Dermis microvascular lymphatic vessel endothelial cell (primary cell): ENCODE measurements at regions not wholly inside any gene's neighbourhood (a gene's known extent, or its start where the extent isn't known, plus 50 kb on each side); places are given as distances from the start of the nearest gene placed in this dataset.

Experiments used
- DNase-seq, 2 donors: peaks; one replicate each; pipeline versions ENCODE4 v3.0.0 to v3.0.0-alpha.2; 2010; ENCODE audit warnings: low read depth in 2 of 2

DNA sequence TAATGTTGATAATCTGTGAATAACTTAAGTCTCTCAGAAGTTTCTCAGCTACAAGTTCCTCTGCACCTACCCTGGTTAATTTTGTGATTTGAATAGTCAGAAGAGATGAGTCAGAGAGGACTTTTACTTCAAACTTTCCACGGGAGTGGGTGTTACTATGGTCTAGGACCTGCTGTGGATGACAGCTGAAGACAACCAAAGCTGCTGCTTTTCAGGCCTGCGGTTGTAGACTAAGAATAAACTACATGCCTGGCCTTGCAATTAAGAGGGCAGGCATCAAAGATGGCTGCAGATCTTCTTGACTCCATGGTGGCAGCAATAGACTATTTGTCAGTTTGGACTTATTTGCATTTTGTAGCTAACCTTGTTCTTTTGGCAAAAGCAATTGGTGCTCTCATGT is 227.1 kb upstream of the KRR1 start:
- DNase-seq, result no peak

- DNase-seq, result no peak
These were observed 224.4 kb upstream of the KRR1 start for GRCh38 chr12:75735853-75736252.

DNA sequence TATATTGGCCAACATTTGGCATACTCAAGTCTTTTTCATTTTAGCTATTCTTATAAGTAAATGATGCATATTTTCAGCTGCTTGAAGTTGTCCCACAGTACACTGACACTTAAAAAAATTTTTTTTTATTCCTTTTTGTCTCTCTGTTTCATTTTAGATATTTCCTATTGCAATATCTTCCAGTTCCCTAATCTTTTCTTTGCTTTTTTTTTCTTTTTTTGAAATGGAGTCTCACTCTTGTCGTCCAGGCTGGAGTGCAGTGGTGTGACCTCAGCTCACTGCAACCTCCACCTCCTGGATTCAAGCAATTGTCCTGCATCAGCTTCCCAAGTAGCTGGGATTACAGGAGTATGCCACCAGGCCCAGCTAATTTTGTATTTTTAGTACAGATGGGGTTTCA is 217.4 kb upstream of the KRR1 start:
- DNase-seq, result no peak

DNA sequence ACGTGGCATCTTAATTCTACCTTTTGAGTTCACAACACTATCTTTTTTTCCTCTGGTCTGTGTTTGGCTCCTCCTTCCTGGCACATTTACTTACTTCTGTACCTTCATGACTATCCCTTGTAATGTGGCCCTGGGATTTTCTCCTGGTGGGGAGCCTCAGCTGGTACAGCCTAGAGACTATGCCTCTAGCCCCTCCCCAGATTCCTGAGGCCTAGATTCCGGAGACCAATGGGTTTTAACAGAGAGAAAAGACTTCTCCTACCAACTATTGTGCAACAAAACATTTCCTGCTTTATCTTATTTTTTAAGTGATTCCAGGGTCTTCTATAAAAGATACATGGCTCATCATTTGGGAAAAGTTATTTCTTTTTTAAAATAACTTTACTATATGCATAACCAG is 216.2 kb upstream of the KRR1 start:
- no peak for DNase-seq

DNA sequence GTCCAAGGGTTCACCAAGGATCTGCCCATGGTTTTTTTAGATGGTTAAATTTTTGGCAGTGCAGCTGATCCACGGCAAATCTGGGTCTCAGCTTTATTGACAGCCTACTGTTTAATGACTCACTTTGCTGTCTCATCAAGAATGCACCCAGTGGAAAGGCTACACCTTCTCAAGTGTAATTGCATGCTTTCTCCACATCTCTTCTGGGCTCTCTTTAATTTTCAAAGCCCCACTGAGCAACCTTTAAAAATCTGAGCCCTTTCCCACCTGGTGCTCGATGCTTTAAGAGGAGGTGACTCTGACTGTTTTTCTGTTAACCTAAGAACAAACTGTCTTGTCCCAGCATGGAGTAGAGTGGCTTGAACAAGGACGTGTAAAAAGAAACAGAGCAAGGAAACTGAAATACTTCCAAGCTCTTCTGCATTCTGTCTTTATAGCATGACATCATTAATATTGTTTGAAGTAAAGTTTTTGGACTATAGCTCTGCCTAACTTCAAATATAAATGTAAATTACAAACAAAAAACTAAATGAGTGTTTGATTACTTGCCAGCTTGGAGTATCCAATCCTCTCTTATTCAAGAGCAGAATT is 214.2 kb upstream of the KRR1 start:
- peak in 1 of 2 donors; percentile 66 for DNase-seq

GRCh38 chr12:75724928-75725312 is 213.5 kb upstream of the KRR1 start:
- DNase-seq, result peak; percentile 81 to 90

DNA sequence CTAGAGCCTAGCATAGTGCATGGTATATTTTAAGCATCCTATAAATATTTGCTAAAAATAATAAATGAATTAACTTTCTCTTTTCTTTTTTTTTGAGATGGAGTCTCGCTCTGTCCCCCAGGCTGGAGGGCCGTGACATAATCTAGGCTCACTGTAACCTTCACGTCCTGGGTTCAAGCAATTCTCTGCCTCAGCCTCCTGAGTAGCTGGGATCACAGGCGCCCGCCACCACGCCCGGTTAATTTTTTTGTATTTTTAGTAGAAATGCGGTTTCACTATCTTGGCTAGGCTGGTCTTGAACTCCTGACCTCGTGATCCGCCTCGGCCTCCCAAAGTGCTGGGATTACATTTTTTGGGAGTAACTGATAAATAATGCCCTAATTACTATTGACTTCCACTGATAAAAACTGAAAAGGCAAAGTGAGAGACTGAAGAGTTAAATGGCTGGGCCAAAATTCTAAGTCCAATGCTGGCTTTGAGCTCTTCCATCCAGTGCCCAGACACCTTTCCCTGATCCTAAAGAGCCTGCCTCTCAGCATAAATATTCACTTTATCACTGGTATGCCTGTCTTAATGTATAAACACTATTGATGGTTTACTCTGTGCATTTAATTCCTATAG is 213.0 kb upstream of the KRR1 start:
- no peak for DNase-seq

DNA sequence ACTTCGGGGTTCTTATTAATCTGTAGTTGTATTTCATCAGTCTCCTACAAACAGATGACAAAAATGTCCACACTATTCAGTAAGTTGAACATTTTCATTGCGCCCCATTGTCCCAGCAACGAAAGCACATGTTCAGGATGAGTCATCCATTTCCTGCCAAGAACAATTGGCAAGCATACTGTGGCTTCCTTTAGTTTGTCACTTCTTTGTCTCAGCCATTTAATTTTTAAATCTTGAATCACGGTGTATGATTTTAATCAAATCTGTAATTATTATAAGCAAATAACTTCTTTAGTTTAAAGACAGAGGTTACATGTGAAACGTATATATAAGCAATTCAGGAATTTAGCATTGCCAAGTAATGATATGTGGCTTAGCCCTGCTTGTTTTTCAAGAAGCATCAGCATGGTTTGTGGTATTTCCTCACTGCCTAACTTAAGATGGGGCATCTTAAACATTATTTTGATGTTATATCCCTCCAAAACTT is 211.3 kb upstream of the KRR1 start:
- peak; percentile 91 to 97 for DNase-seq

DNA sequence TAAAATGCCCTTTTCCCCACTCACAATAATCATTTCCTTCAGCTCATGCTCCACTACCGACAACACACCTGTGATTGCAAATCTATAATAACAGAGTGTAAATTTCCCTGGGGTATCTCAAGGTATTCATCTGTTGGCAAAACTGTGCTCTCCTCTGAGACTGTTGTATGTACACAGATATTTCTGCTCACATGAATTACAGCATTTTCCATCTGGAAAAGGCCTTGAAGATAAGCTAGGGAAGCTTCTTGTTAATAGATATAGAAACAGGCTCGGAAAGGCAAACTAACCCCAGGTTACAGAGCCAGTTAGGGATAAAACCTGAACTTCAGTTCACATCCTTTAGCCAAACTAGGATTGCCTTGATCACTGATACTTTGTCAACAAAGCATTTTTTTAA is 210.4 kb upstream of the KRR1 start:
- no peak for DNase-seq

GRCh38 chr12:75720812-75721641 is 209.6 kb upstream of the KRR1 start:
- no peak for DNase-seq

GRCh38 chr12:75717902-75718301 is 206.5 kb upstream of the KRR1 start:
- DNase-seq, result no peak

GRCh38 chr12:75716291-75717025 is 205.0 kb upstream of the KRR1 start:
- DNase-seq, result no peak

DNA sequence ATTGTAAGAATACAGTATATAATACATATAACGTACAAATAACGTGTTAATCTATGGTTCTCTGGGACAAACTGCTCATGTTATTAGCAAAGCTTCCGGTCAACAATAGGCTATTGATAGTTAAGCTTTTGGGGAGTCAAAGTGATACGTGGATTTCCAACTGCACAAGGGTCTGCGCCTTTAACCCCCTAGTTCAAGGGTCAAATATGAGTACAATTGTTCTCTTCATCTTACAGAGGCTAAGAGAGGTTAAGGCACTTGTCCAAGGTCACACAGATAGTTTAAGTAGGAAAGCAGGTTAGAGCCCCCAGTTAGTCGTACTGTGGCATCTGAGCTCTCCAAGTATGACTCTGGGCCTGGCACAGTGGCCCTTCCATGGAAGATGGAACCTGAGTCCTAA is 204.3 kb upstream of the KRR1 start:
- DNase-seq, result no peak

GRCh38 chr12:75715323-75715644 is 203.9 kb upstream of the KRR1 start:
- no peak for DNase-seq

- DNase-seq, result peak in 1 of 2 donors; percentile 22
These were observed 203.3 kb upstream of the KRR1 start for GRCh38 chr12:75714462-75715322.

DNA sequence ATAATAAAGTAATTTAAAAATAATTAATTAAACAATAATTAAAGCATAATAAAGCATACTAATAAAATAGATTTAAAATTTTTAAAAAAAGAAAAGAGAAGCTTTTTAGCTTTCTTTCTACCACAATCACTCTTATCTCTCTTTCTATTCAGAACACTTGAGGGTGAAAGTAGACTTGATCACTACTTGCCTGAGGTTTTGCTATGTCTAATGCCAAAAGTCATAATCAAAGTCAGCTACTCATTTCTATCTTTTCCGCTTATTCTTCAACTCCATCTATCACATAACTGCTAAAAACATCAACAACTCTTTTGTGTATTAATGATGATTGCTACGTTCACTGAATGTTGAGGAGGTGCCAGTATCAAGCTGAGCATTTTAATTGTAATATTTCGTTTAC is 202.0 kb upstream of the KRR1 start:
- DNase-seq, result no peak

GRCh38 chr12:75712223-75712622 is 200.8 kb upstream of the KRR1 start:
- peak in 1 of 2 donors; percentile 33 for DNase-seq

- no peak for DNase-seq
These were observed 199.9 kb upstream of the KRR1 start for GRCh38 chr12:75711271-75711670.

DNA sequence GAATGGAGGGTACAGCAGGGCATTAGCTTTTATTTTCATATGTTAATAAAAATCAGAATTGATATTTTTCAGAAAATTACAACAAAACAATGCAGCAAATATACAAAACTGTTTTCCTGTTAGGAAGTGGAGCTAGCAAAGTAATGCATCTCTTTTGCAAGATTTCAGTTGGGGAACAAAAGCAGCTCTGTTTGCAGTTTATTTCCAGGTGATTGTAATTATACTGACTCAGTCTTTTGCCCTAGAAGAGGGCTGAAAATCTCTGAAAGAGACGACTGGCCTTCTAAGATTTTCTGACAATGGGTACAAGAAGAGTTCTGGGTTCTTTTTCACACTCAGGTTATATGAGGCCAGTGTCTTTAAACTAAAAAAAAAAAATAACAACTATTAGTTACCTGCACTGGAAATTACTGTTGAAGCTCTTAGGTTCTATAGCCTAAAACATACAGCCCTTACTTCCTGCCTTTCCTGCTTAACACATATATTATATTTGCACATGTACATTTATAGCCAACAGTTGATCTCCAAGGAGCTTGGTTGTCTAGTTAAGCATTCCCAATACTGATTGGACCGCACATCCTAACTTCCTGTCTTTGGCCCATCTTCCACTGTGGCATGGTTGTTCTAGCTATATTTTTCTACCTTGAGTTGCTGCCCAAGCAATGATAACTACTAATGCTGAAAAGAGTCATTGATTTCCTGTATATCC is 199.1 kb upstream of the KRR1 start:
- DNase-seq, result no peak

DNA sequence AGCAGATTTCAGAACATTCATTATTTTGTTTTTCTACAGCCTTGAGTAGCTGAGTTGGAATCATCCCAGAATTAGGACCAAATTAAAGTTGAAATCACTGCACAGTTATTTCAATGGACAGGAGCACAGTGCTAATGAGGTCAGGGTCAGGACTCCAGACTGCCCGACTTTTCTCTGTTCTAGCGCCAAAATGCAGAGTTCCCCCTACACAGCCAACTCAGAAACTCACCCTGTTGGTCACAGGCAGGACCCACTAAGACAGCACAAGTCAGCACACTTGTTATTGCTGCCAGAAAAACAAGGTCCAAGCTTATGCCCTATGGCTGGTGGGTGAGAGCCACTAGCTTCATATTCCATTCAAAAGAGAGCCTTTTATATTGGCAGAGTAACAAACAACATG is 198.1 kb upstream of the KRR1 start:
- DNase-seq, result no peak

- no peak for DNase-seq
These were observed 197.4 kb upstream of the KRR1 start for GRCh38 chr12:75708802-75709201.
